CD4-positive, alpha-beta T cell (primary cell): ENCODE measurements at regions not wholly inside any gene's neighbourhood (a gene's known extent, or its start where the extent isn't known, plus 50 kb on each side); places are given as distances from the start of the nearest gene placed in this dataset.

Experiments
- ATAC-seq: fragments of 200-7000 bp; cut with Tn5 transposase; one replicate; pipeline ENCODE4 v1.10.0; 2022; ENCODE audit warnings: mild to moderate bottlenecking; ENCODE audit not compliant: poor library complexity
- CTCF ChIA-PET: fragments of 350-600 bp; sonication (Branson Sonifier 250); formaldehyde crosslinking; loops from one replicate; lab custom pipeline; 2021; ENCODE audit warnings: antibody characterized with exemption, inconsistent platforms; lab: Charles Lee
- POLR2A ChIA-PET: fragments of 350-600 bp; sonication (Branson Sonifier 250); formaldehyde crosslinking; loops from one replicate; lab custom pipeline; 2021; ENCODE audit warnings: antibody characterized with exemption, inconsistent platforms; lab: Charles Lee
- DNase-seq, 14 experiments: peaks; one replicate each; pipeline ENCODE4 v3.0.0-alpha.2; 2013 to 2020; ENCODE audit warnings: mixed read lengths in 2 of 14
- H3K27ac ChIP-seq, 2 donors: one replicate each; pipeline versions ENCODE4 v1.5.1 to v1.7.0; 2013; ENCODE audit warnings: low read length in 2 of 2, low read depth in 1 of 2, mild to moderate bottlenecking in 1 of 2
- H3K27me3 ChIP-seq, 2 experiments: 1 replicate in 1 of 2; 2 replicates in 1 of 2; pipeline versions ENCODE4 v1.6.1 to v1.7.0; 2013; ENCODE audit warnings: low read length in 2 of 2, control low read depth in 1 of 2, mild to moderate bottlenecking in 1 of 2, moderate library complexity in 1 of 2; ENCODE audit not compliant: insufficient read depth in 2 of 2, control insufficient read depth in 1 of 2
- H3K36me3 ChIP-seq: one replicate; pipeline ENCODE4 v1.6.1; 2013; ENCODE audit warnings: low read length, control low read depth; ENCODE audit not compliant: insufficient read depth
- H3K4me1 ChIP-seq: one replicate; pipeline ENCODE4 v1.6.1; 2013; ENCODE audit warnings: low read length, control low read depth; ENCODE audit not compliant: insufficient read depth
- H3K4me3 ChIP-seq: one replicate; pipeline ENCODE4 v1.5.1; 2013; ENCODE audit warnings: mild to moderate bottlenecking, low read length, moderate library complexity
- H3K9me3 ChIP-seq, 2 experiments: 1 replicate in 1 of 2; 2 replicates in 1 of 2; pipeline versions ENCODE4 v1.6.1 to v1.7.0; 2013; ENCODE audit warnings: low read length in 2 of 2, mild to moderate bottlenecking in 2 of 2, control low read depth in 1 of 2, moderate library complexity in 1 of 2; ENCODE audit not compliant: control insufficient read depth in 1 of 2, insufficient read depth in 1 of 2
- H3K27ac Mint-ChIP-seq: one replicate; pipeline ENCODE4 v1.8.0; 2020; ENCODE audit warnings: mixed read lengths
- H3K27me3 Mint-ChIP-seq: one replicate; pipeline ENCODE4 v1.8.0; 2021; ENCODE audit warnings: mixed read lengths
- H3K36me3 Mint-ChIP-seq: one replicate; pipeline ENCODE4 v1.8.0; 2021; ENCODE audit warnings: low read depth, mixed read lengths
- H3K4me1 Mint-ChIP-seq: one replicate; pipeline ENCODE4 v1.8.0; 2021; ENCODE audit warnings: low read depth, mixed read lengths
- H3K4me3 Mint-ChIP-seq: one replicate; pipeline ENCODE4 v1.8.0; 2020; ENCODE audit warnings: mild to moderate bottlenecking, mixed read lengths
- H3K9me3 Mint-ChIP-seq: one replicate; pipeline ENCODE4 v1.8.0; 2020; ENCODE audit warnings: mixed read lengths
- CTCF ChIP-seq: fragments of 200-600 bp; IDR thresholded peaks from one replicate; pipeline ENCODE4 v1.8.0; 2022; ENCODE audit warnings: antibody characterized with exemption, mild to moderate bottlenecking
- intact Hi-C, 2 experiments: fragments of 100-400 bp; cut with DNase I in 1 of 2; cut with micrococcal nuclease in 1 of 2; formaldehyde crosslinking; loops; one replicate each; pipeline versions ENCODE4 v1.15.1 to v1.9.0; 2023 to 2025; cut with DNase I, micrococcal nuclease

DNA sequence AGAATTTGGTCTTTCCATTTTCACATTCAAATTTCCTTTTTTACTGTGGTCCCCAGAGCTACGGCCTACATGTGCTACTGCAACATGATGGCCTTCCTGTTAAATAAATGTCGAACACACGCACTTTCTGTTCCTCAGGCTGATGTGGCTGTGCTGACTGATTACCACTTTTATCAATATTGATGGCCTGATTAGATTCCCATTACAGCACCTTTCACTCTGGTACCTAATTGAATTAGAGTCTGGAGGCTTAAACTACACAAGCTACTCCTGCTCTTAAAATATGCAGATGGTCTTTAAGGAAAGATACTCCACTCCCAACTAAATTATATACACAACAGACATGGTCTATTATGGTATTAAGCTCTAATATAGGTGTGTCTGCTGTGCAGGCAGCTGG is 301.6 kb downstream of the FRK start:
- TF ChIP-seq CTCF = no peak
- Mint-ChIP-seq H3K36me3 (no peaks in the 10 kb centered on the region), H3K4me3 (no peak overlapping the region), H3K27me3 (no peaks in the 10 kb centered on the region), H3K4me1 (no peaks in the 10 kb centered on the region), H3K9me3 (peaks cover 3% of the 10 kb centered on the region), H3K27ac (no peak overlapping the region)
- Histone ChIP-seq H3K4me3 (no peak overlapping the region), H3K36me3 (no peaks in the 10 kb centered on the region), H3K27ac (no peak overlapping the region), H3K4me1 (no peaks in the 10 kb centered on the region), H3K9me3 (no peaks in the 10 kb centered on the region), H3K27me3 (no peaks in the 10 kb centered on the region)
- intact Hi-C loops = no loop called here
- DNase-seq (no peak), ATAC-seq (no peak)
- CTCF ChIA-PET = no interaction called here
- POLR2A ChIA-PET = no interaction called here

- H3K4me3 ChIP-seq = no peak overlapping the region
- Mint-ChIP-seq H3K9me3 (peaks cover 2% of the 10 kb centered on the region), H3K4me3 (no peak overlapping the region), H3K27me3 (no peaks in the 10 kb centered on the region), H3K36me3 (no peaks in the 10 kb centered on the region), H3K27ac (no peak overlapping the region), H3K4me1 (no peaks in the 10 kb centered on the region)
- ATAC-seq (no peak), DNase-seq (no peak)
- H3K9me3 ChIP-seq = no peaks in the 10 kb centered on the region
- no peak for TF ChIP-seq CTCF
- intact Hi-C loops = no loop called here
- no peak overlapping the region for H3K27ac ChIP-seq
- POLR2A ChIA-PET = no interaction called here
- no peaks in the 10 kb centered on the region for H3K27me3 ChIP-seq
- H3K36me3 ChIP-seq = no peaks in the 10 kb centered on the region
- CTCF ChIA-PET = no interaction called here
- no peaks in the 10 kb centered on the region for H3K4me1 ChIP-seq
Measured at GRCh38 chr6:115753446-115753845, 307.2 kb downstream of the FRK start.

DNA sequence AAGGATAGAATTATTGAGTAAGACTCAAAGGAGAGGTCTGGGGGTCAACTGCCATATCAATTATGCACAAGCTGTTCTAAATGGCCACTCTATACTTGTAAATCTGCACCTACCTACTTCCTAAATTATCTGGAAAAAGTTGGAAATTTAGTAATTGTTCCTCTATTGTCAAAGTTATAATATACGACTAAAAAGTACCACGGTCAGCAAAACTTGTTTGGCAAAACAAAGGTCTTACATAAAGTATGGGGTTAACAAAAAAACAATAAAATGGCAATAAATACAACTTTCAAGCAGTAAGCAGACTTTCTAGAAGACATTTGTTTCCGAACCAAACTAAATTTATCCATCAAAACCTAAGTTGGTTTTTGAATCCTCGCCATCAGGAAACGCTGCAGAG is 309.7 kb downstream of the FRK start:
- no peak overlapping the region for H3K27ac Mint-ChIP-seq
- TF ChIP-seq CTCF = no peak
- ATAC-seq (no peak), DNase-seq (no peak)
- no peak overlapping the region for H3K4me3 ChIP-seq
- no peaks in the 10 kb centered on the region for H3K4me1 Mint-ChIP-seq
- H3K36me3 ChIP-seq = no peaks in the 10 kb centered on the region
- H3K27ac ChIP-seq = no peak overlapping the region
- H3K9me3 Mint-ChIP-seq = peaks cover 5% of the 10 kb centered on the region
- H3K27me3 ChIP-seq = no peaks in the 10 kb centered on the region
- no peaks in the 10 kb centered on the region for H3K4me1 ChIP-seq
- CTCF ChIA-PET = no interaction called here
- no peaks in the 10 kb centered on the region for H3K27me3 Mint-ChIP-seq
- peaks cover 0 to 4% of the 10 kb centered on the region in 2 experiments for H3K9me3 ChIP-seq
- POLR2A ChIA-PET = no interaction called here
- H3K4me3 Mint-ChIP-seq = no peak overlapping the region
- intact Hi-C loops = no loop called here
- no peaks in the 10 kb centered on the region for H3K36me3 Mint-ChIP-seq
